ENCODE measurements at regions not wholly inside any gene's neighbourhood (a gene's known extent, or its start where the extent isn't known, plus 50 kb on each side); places are given as distances from the start of the nearest gene placed in this dataset.

DNA sequence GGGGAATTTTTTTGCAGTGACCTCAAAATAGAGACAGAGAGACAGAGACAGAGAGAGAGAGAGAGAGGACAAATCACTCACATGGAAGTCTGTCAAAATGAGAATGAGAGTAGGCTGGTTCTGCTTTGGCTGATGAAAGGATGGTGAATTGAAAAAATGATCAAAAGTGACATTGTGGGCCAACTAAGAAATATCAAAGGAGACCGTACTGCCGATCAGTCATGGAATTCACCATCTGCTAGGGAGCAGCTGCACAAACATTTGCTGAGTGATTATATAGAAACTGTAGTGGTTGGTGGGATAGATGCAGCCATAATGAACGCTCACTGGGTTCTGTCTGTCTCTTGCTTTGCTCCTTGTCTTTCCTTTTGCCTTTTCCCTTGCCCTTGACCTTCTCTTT lies 476.6 kb upstream of the SGCD start:
- TF ChIP-seq SPI1 (IDR thresholded peaks at IDR 0.05; ENCODE audit: borderline replicate concordance, low read depth, low read length) (no peak), ZNF354B (CRISPR knock-in tag; IDR thresholded peaks at IDR 0.05) (no peak), CTCF (IDR thresholded peaks at IDR 0.05 in 2 of 3, conservative IDR thresholded peaks at IDR 0.05 in 1 of 3; ENCODE audit: insufficient read depth in 2 of 3, low read depth in 1 of 3, low read length in 3 of 3) (no peak), ZFP30 (CRISPR knock-in tag; IDR thresholded peaks at IDR 0.05; ENCODE audit: borderline replicate concordance) (no peak), E2F4 (CRISPR knock-in tag; IDR thresholded peaks at IDR 0.05; ENCODE audit: low read depth) (no peak), GTF2F1 (IDR thresholded peaks at IDR 0.05; ENCODE audit: low read depth, low read length) (no peak), JUN (IDR thresholded peaks at IDR 0.05; ENCODE audit: borderline replicate concordance, low read depth, low read length) (no peak), JUN (CRISPR knock-in tag; IDR thresholded peaks at IDR 0.05; ENCODE audit: borderline replicate concordance) (no peak), ZBTB33 (CRISPR knock-in tag; IDR thresholded peaks at IDR 0.05) (no peak), MAFK (IDR thresholded peaks at IDR 0.05; ENCODE audit: low read length) (no peak), UBTF (IDR thresholded peaks at IDR 0.05; ENCODE audit: borderline replicate concordance in 1 of 2, low read depth in 2 of 2, low read length in 2 of 2) (no peak), ARID2 (IDR thresholded peaks at IDR 0.05) (no peak)
- TF ChIP-seq, protein P1, sequence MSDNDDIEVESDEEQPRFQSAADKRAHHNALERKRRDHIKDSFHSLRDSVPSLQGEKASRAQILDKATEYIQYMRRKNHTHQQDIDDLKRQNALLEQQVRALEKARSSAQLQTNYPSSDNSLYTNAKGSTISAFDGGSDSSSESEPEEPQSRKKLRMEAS (CRISPR knock-in tag; IDR thresholded peaks at IDR 0.05): no peak
- TF ChIP-seq, protein P2, sequence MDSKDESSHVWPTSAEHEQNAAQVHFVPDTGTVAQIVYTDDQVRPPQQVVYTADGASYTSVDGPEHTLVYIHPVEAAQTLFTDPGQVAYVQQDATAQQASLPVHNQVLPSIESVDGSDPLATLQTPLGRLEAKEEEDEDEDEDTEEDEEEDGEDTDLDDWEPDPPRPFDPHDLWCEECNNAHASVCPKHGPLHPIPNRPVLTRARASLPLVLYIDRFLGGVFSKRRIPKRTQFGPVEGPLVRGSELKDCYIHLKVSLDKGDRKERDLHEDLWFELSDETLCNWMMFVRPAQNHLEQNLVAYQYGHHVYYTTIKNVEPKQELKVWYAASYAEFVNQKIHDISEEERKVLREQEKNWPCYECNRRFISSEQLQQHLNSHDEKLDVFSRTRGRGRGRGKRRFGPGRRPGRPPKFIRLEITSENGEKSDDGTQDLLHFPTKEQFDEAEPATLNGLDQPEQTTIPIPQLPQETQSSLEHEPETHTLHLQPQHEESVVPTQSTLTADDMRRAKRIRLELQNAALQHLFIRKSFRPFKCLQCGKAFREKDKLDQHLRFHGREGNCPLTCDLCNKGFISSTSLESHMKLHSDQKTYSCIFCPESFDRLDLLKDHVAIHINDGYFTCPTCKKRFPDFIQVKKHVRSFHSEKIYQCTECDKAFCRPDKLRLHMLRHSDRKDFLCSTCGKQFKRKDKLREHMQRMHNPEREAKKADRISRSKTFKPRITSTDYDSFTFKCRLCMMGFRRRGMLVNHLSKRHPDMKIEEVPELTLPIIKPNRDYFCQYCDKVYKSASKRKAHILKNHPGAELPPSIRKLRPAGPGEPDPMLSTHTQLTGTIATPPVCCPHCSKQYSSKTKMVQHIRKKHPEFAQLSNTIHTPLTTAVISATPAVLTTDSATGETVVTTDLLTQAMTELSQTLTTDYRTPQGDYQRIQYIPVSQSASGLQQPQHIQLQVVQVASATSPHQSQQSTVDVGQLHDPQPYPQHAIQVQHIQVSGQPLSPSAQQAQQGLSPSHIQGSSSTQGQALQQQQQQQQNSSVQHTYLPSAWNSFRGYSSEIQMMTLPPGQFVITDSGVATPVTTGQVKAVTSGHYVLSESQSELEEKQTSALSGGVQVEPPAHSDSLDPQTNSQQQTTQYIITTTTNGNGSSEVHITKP (IDR thresholded peaks at IDR 0.05; ENCODE audit: partially characterized antibody): no peak
